Mesenchymal stem cell (in vitro differentiated cells and primary cell): ENCODE measurements at regions not wholly inside any gene's neighbourhood (a gene's known extent, or its start where the extent isn't known, plus 50 kb on each side); places are given as distances from the start of the nearest gene placed in this dataset.
"Not testable (repeated sequence)": the region's sequence is repeated elsewhere in the genome, so short reads cannot be mapped to it uniquely, and the experiment has no call there.

Source experiments
- DNase-seq: peaks from one replicate; pipeline ENCODE4 v3.0.0-alpha.2; 2013
- H2AFZ ChIP-seq: one replicate; pipeline ENCODE4 v1.6.1; 2013; ENCODE audit warnings: low read depth, mild to moderate bottlenecking, control low read depth, inconsistent platforms, low read length, moderate library complexity
- H2AK5ac ChIP-seq: 2 replicates; pipeline ENCODE4 v1.6.1; 2013; ENCODE audit warnings: low read length, moderate library complexity, mild to moderate bottlenecking, inconsistent platforms; ENCODE audit not compliant: severe bottlenecking
- H2BK120ac ChIP-seq: one replicate; pipeline ENCODE4 v1.6.1; 2013; ENCODE audit warnings: low read depth, mild to moderate bottlenecking, inconsistent platforms, low read length, moderate library complexity
- H2BK12ac ChIP-seq, 2 experiments: one replicate each; pipeline ENCODE4 v1.6.1; 2013; ENCODE audit warnings: inconsistent platforms in 2 of 2, low read length in 2 of 2, mild to moderate bottlenecking in 2 of 2, moderate library complexity in 2 of 2, control low read depth in 1 of 2
- H2BK15ac ChIP-seq: one replicate; pipeline ENCODE4 v1.6.1; 2013; ENCODE audit warnings: mild to moderate bottlenecking, low read depth, inconsistent platforms; ENCODE audit not compliant: poor library complexity, severe bottlenecking
- H2BK5ac ChIP-seq: 2 replicates; pipeline ENCODE4 v1.6.1; 2013; ENCODE audit warnings: low read depth, mild to moderate bottlenecking, low read length, control low read depth, inconsistent platforms; ENCODE audit not compliant: poor library complexity, severe bottlenecking
- H3K14ac ChIP-seq, 2 experiments: one replicate each; pipeline ENCODE4 v1.6.1; 2013; ENCODE audit warnings: inconsistent platforms in 2 of 2, low read length in 2 of 2, control low read depth in 1 of 2, mild to moderate bottlenecking in 1 of 2, moderate library complexity in 1 of 2
- H3K18ac ChIP-seq, 2 experiments: one replicate each; pipeline ENCODE4 v1.6.1; 2013; ENCODE audit warnings: inconsistent platforms in 2 of 2, low read length in 2 of 2, control low read depth in 1 of 2, low read depth in 1 of 2, mild to moderate bottlenecking in 1 of 2
- H3K23ac ChIP-seq, 2 experiments: one replicate each; pipeline ENCODE4 v1.6.1; 2013; ENCODE audit warnings: inconsistent platforms in 2 of 2, low read length in 2 of 2, mild to moderate bottlenecking in 2 of 2, moderate library complexity in 2 of 2, control low read depth in 1 of 2
- H3K27ac ChIP-seq: 2 replicates; pipeline ENCODE4 v1.5.1; 2013; ENCODE audit warnings: mild to moderate bottlenecking, moderate library complexity, low read length, control low read depth, inconsistent platforms; ENCODE audit not compliant: poor library complexity, severe bottlenecking
- H3K27me3 ChIP-seq, 2 experiments: 2 replicates each; pipeline versions ENCODE4 v1.6.1 to v1.7.0; 2013; ENCODE audit warnings: low read length in 2 of 2, mild to moderate bottlenecking in 2 of 2, moderate library complexity in 2 of 2, control low read depth in 1 of 2, inconsistent platforms in 1 of 2; ENCODE audit not compliant: control insufficient read depth in 1 of 2, insufficient read depth in 1 of 2
- H3K36me3 ChIP-seq, 2 experiments: 2 replicates each; pipeline versions ENCODE4 v1.6.1 to v1.7.0; 2013; ENCODE audit warnings: low read length in 2 of 2, control low read depth in 1 of 2, inconsistent platforms in 1 of 2, low read depth in 1 of 2, mild to moderate bottlenecking in 1 of 2; ENCODE audit not compliant: insufficient read depth in 2 of 2, control insufficient read depth in 1 of 2
- H3K4ac ChIP-seq, 2 experiments: one replicate each; pipeline ENCODE4 v1.6.1; 2013; ENCODE audit warnings: inconsistent platforms in 2 of 2, low read length in 2 of 2, mild to moderate bottlenecking in 2 of 2, moderate library complexity in 2 of 2, control low read depth in 1 of 2, low read depth in 1 of 2
- H3K4me1 ChIP-seq: 2 replicates; pipeline ENCODE4 v1.6.1; 2013; ENCODE audit warnings: low read depth, low read length, control low read depth; ENCODE audit not compliant: control insufficient read depth, insufficient read depth
- H3K4me2 ChIP-seq: 2 replicates; pipeline ENCODE4 v1.6.1; 2013; ENCODE audit warnings: low read length, mild to moderate bottlenecking, inconsistent platforms; ENCODE audit not compliant: poor library complexity, severe bottlenecking
- H3K4me3 ChIP-seq, 2 experiments: 2 replicates each; pipeline versions ENCODE4 v1.5.1 to v1.7.0; 2013; ENCODE audit warnings: low read length in 2 of 2, mild to moderate bottlenecking in 2 of 2, control low read depth in 1 of 2, low read depth in 1 of 2; ENCODE audit not compliant: insufficient read depth in 1 of 2
- H3K79me1 ChIP-seq: replicated peaks from 2 replicates; pipeline ENCODE4 v1.6.1; 2013; ENCODE audit warnings: mild to moderate bottlenecking, control low read depth, low read length, inconsistent platforms; ENCODE audit not compliant: poor library complexity, severe bottlenecking
- H3K9ac ChIP-seq: 2 replicates; pipeline ENCODE4 v1.7.0; 2013; ENCODE audit warnings: mild to moderate bottlenecking, low read length, moderate library complexity
- H3K9me3 ChIP-seq: 2 replicates; pipeline ENCODE4 v1.7.0; 2013; ENCODE audit warnings: mild to moderate bottlenecking, low read length; ENCODE audit not compliant: control insufficient read depth
- H4K8ac ChIP-seq: one replicate; pipeline ENCODE4 v1.6.1; 2013; ENCODE audit warnings: inconsistent platforms, mild to moderate bottlenecking, low read length, moderate library complexity
- H4K91ac ChIP-seq: one replicate; pipeline ENCODE4 v1.6.1; 2013; ENCODE audit warnings: mild to moderate bottlenecking, low read length, inconsistent platforms
- WGBS: methylation state at CpG from one replicate; pipeline ENCODE4 v1.1.7; 2013; ENCODE audit warnings: mixed read lengths; 5-methylcytosine and 5-hydroxymethylcytosine counted together

GRCh38 chr18:35897481-35897880 is 75.0 kb upstream of the RMP24 start:
- not testable (repeated sequence) for H2BK5ac ChIP-seq, H2BK15ac ChIP-seq, H3K4me2 ChIP-seq, H3K23ac ChIP-seq, H3K79me1 ChIP-seq, H2BK120ac ChIP-seq, H3K4me1 ChIP-seq, H3K4me3 ChIP-seq, H3K27ac ChIP-seq, H2AFZ ChIP-seq, H4K91ac ChIP-seq, DNase-seq, H2AK5ac ChIP-seq, H3K36me3 ChIP-seq, H3K9me3 ChIP-seq, H3K14ac ChIP-seq, H3K4ac ChIP-seq, H3K18ac ChIP-seq, H4K8ac ChIP-seq, H2BK12ac ChIP-seq, H3K9ac ChIP-seq, H3K27me3 ChIP-seq
- WGBS, result 83% methylated on average over 12 of the region's 13 CpGs

DNA sequence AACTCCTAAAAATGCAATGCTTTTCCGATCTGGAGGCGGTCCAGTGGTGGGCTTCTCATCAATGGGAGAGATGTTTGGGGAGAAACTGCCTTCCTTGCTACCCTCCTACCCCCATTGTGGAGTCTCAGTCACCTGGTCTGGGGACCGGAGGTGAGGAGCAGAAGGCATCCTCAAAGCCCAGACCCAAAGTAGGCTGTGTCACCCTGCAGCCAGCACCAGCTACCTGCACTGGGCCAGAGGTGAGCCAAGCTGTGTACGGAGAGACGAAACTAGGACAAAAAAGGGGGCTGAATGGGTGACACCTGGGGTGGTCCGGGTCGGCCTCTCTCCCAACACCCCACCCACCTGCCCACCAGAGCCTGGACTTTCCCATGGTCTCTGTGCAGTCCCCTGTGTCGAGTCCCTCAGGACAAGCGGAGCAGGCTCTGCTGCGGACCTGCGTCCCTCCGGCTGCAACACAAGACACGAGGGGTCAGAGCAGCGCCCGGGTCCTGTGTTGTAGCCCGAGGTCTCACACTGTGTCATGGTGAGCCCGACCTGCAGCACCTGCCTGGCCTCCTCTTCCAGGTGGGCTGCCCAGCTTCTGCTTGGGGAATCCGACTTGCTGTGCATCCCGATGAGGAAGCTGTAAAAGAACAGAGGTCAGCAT is 68.0 kb upstream of the RMP24 start:
- no peaks in the 10 kb centered on the region for H3K9me3 ChIP-seq
- no peak overlapping the region for H3K9ac ChIP-seq
- no peak overlapping the region for H3K4ac ChIP-seq
- no peak for DNase-seq
- H2BK120ac ChIP-seq, result no peak overlapping the region
- no peak overlapping the region for H4K91ac ChIP-seq
- no peak overlapping the region for H4K8ac ChIP-seq
- H2BK5ac ChIP-seq, result no peak overlapping the region
- H3K14ac ChIP-seq, result no peak overlapping the region
- WGBS, result 85% methylated on average over 18 of the region's 19 CpGs
- no peak overlapping the region for H3K18ac ChIP-seq
- no peak overlapping the region for H3K27ac ChIP-seq
- no peak overlapping the region for H2BK12ac ChIP-seq
- H2AK5ac ChIP-seq, result no peak overlapping the region
- H3K36me3 ChIP-seq, result no peaks in the 10 kb centered on the region
- H3K23ac ChIP-seq, result no peak overlapping the region
- no peaks in the 10 kb centered on the region for H3K4me1 ChIP-seq
- H3K79me1 ChIP-seq, result no peaks in the 10 kb centered on the region
- H3K4me3 ChIP-seq, result no peak overlapping the region
- no peak overlapping the region for H2AFZ ChIP-seq
- H3K4me2 ChIP-seq, result no peak overlapping the region
- peaks cover 6 to 8% of the 10 kb centered on the region in 2 experiments for H3K27me3 ChIP-seq
- H2BK15ac ChIP-seq, result no peak overlapping the region

- Histone ChIP-seq H2BK120ac (no peak overlapping the region), H4K91ac (no peak overlapping the region), H3K4ac (no peak overlapping the region), H2BK12ac (no peak overlapping the region), H3K4me1 (no peaks in the 10 kb centered on the region), H4K8ac (no peak overlapping the region), H2AK5ac (no peak overlapping the region), H3K79me1 (no peaks in the 10 kb centered on the region), H3K27ac (no peak overlapping the region), H3K18ac (no peak overlapping the region), H2AFZ (no peak overlapping the region), H3K27me3 (peaks cover 6 to 8% of the 10 kb centered on the region in 2 experiments), H3K9ac (no peak overlapping the region), H3K23ac (no peak overlapping the region), H3K4me2 (no peak overlapping the region), H3K36me3 (no peaks in the 10 kb centered on the region), H3K9me3 (no peaks in the 10 kb centered on the region), H2BK5ac (no peak overlapping the region), H3K14ac (no peak overlapping the region), H3K4me3 (no peak overlapping the region), H2BK15ac (no peak overlapping the region)
- 92% methylated on average over 9 of the region's 10 CpGs for WGBS
- DNase-seq, result no peak
Observed at GRCh38 chr18:35905436-35905835, 67.0 kb upstream of the RMP24 start.

- no CpG with 5 or more reads among the region's 3 CpGs for WGBS
- not testable (repeated sequence) for H3K18ac ChIP-seq
Observed at GRCh38 chr18:35906291-35906690, 66.2 kb upstream of the RMP24 start.

More at GRCh38 chr18:35906291-35906690, 66.2 kb upstream of the RMP24 start:
- not testable (repeated sequence) for H2BK5ac ChIP-seq, H3K4me3 ChIP-seq, H2AFZ ChIP-seq, H2BK15ac ChIP-seq, H4K91ac ChIP-seq, H3K9ac ChIP-seq, H3K4me2 ChIP-seq, H2AK5ac ChIP-seq, H3K27ac ChIP-seq, H3K79me1 ChIP-seq, H3K4ac ChIP-seq, H4K8ac ChIP-seq, H2BK120ac ChIP-seq, H3K4me1 ChIP-seq, H3K9me3 ChIP-seq, H3K14ac ChIP-seq, H3K23ac ChIP-seq, H2BK12ac ChIP-seq, DNase-seq, H3K36me3 ChIP-seq
- peaks cover 8 to 16% of the 10 kb centered on the region in 2 experiments for H3K27me3 ChIP-seq
